HG02798 (cell line): ENCODE measurements at regions not wholly inside any gene's neighbourhood (a gene's known extent, or its start where the extent isn't known, plus 50 kb on each side); places are given as distances from the start of the nearest gene placed in this dataset.
"Not testable (repeated sequence)": the region's sequence is repeated elsewhere in the genome, so short reads cannot be mapped to it uniquely, and the experiment has no call there.

ENCODE experiments used
- ATAC-seq: cut with Tn5 transposase; IDR thresholded peaks from one replicate; pipeline ENCODE4 v1.9.1; 2021; ENCODE audit warnings: mild to moderate bottlenecking; ENCODE audit not compliant: unreplicated experiment, poor library complexity

- no peak for ATAC-seq
These were observed 175.9 kb upstream of the RBM19 start for GRCh38 chr12:114141921-114142564.

- no peak for ATAC-seq
These were observed 174.5 kb upstream of the RBM19 start for GRCh38 chr12:114140576-114140975.

GRCh38 chr12:114136631-114137030 is 170.5 kb upstream of the RBM19 start:
- ATAC-seq: no peak

GRCh38 chr12:114134922-114135321 is 168.8 kb upstream of the RBM19 start:
- no peak for ATAC-seq

GRCh38 chr12:114131824-114132223 is 165.7 kb upstream of the RBM19 start:
- no peak for ATAC-seq

- no peak for ATAC-seq
These were observed 157.0 kb upstream of the RBM19 start for GRCh38 chr12:114123108-114123507.

GRCh38 chr12:114122016-114122415 is 155.9 kb upstream of the RBM19 start:
- no peak for ATAC-seq

GRCh38 chr12:114119316-114119715 is 153.2 kb upstream of the RBM19 start:
- no peak for ATAC-seq

- ATAC-seq: no peak
These were observed 130.3 kb upstream of the RBM19 start for GRCh38 chr12:114096461-114096860.

GRCh38 chr12:114093520-114093919 is 127.4 kb upstream of the RBM19 start:
- ATAC-seq: no peak

- no peak for ATAC-seq
These were observed 126.9 kb upstream of the RBM19 start for GRCh38 chr12:114092981-114093380.

- ATAC-seq: no peak
These were observed 124.1 kb upstream of the RBM19 start for GRCh38 chr12:114090211-114090610.

GRCh38 chr12:114073076-114073475 is 107.0 kb upstream of the RBM19 start:
- ATAC-seq: no peak

GRCh38 chr12:114069507-114069906 is 103.4 kb upstream of the RBM19 start:
- ATAC-seq: no peak

GRCh38 chr12:114064497-114064896 is 98.4 kb upstream of the RBM19 start:
- ATAC-seq: no peak

- not testable (repeated sequence) for ATAC-seq
These were observed 97.9 kb upstream of the RBM19 start for GRCh38 chr12:114064034-114064433.

GRCh38 chr12:114063435-114063834 is 97.3 kb upstream of the RBM19 start:
- ATAC-seq: no peak

GRCh38 chr12:114056351-114056750 is 90.2 kb upstream of the RBM19 start:
- not testable (repeated sequence) for ATAC-seq

GRCh38 chr12:114054982-114055381 is 88.9 kb upstream of the RBM19 start:
- no peak for ATAC-seq

GRCh38 chr12:114046236-114046998 is 80.3 kb upstream of the RBM19 start:
- no peak for ATAC-seq

- ATAC-seq: no peak
These were observed 79.2 kb upstream of the RBM19 start for GRCh38 chr12:114045349-114045748.

GRCh38 chr12:114041590-114041989 is 75.5 kb upstream of the RBM19 start:
- no peak for ATAC-seq
